Right ventricle myocardium superior (tissue), 1 donor: ENCODE measurements at regions not wholly inside any gene's neighbourhood (a gene's known extent, or its start where the extent isn't known, plus 50 kb on each side); places are given as distances from the start of the nearest gene placed in this dataset.
A peak's percentile ranks its signal among the peaks of the same experiment; 100 is the strongest.

Experiments
- ATAC-seq: fragments of 200-7000 bp; cut with Tn5 transposase; one replicate; pipeline ENCODE4 v1.9.1; 2020; ENCODE audit warnings: mild to moderate bottlenecking; ENCODE audit not compliant: poor library complexity
- DNase-seq: peaks from one replicate; pipeline ENCODE4 v3.0.0-alpha.2; 2020
- intact Hi-C: fragments of 100-400 bp; cut with DNase I; formaldehyde crosslinking; loops from one replicate; pipeline ENCODE4 v1.11.2; 2022
- donor health status: DM: no; HTN: yes; CAD: no; lungs with severe emphysema.

GRCh38 chr1:233435622-233436021 is 108.1 kb downstream of the MAP3K21 start:
- intact Hi-C loops: no loop called here
- DNase-seq: no peak
- ATAC-seq: no peak

GRCh38 chr1:233439721-233440120 is 112.2 kb downstream of the MAP3K21 start:
- ATAC-seq (no peak), DNase-seq (no peak)
- intact Hi-C loops: loop anchor here (5.0 to 10.0 kb wide), 2 partner anchors 355 to 623 kb away; no protein-coding TSS in a partner anchor

DNA sequence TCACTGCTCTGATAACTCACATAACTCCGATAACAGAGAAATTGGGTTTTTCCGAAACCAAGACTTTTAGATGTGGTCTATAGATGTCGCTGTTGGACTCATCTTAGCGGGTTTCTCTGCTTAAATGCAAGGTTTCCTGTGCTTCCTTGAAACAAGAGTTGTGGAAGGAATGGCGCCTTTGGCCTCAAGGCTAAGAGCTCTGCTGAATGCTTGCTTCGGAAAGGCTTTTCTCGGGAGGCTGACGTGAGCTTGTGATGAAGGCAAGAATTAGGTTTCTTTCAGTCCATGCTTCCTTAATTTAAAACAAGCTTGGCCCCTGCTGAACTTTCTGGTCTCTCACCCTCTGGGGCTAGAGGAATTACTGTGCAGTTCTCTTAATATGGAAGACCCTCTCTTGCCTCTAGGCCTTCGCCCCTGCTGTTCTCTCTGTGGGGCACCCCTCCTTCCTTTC is 113.5 kb downstream of the MAP3K21 start:
- ATAC-seq (peak; percentile 66), DNase-seq (no peak)
- intact Hi-C loops: loop anchor here (5.0 to 10.0 kb wide), 2 partner anchors 354 to 621 kb away; no protein-coding TSS in a partner anchor

GRCh38 chr1:233442026-233442780 is 114.7 kb downstream of the MAP3K21 start:
- no peak for ATAC-seq
- intact Hi-C loops: loop anchor here (5.0 to 10.0 kb wide), 2 partner anchors 353 to 620 kb away; no protein-coding TSS in a partner anchor
- no peak for DNase-seq

DNA sequence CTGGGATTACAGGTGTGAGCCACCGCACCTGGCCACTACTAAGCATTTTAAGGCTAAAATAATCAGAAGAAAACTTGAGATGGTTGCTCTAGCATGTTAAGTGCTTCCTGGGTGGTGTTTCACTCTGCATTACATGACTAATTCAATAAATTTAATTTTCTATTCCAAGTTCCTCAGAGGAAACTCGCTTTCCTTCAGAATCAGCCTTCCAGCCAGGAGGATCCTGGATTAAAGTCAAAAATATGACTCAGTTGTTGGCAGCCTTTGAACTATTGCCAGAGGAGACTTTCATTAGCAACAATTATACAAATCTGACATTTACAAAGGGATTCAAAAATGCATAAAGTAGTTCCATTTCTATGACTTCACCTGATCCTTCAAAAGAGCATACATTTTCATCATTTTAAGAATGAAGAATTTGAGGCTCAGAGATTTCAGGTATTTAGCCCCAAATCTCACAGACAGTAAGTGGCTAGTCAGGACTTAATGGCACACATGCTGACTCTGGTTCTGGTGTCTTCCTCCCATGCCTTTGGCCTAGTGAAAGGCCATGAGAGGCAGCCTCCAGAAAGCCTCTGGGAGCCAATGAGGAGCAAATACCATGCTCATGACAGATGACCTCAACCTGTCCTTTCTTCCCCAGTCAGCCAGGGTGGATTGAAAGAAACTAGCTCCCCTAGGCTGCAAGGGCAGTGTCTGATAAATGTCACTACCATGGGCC is 115.7 kb downstream of the MAP3K21 start:
- no peak for ATAC-seq
- intact Hi-C loops: loop anchor here (5.0 to 10.0 kb wide), 2 partner anchors 352 to 619 kb away; no protein-coding TSS in a partner anchor
- DNase-seq: no peak

- DNase-seq: no peak
- intact Hi-C loops: loop anchor here (5.0 to 10.0 kb wide), 2 partner anchors 350 to 618 kb away; no protein-coding TSS in a partner anchor
- no peak for ATAC-seq
These were observed 117.0 kb downstream of the MAP3K21 start for GRCh38 chr1:233444484-233444883.

DNA sequence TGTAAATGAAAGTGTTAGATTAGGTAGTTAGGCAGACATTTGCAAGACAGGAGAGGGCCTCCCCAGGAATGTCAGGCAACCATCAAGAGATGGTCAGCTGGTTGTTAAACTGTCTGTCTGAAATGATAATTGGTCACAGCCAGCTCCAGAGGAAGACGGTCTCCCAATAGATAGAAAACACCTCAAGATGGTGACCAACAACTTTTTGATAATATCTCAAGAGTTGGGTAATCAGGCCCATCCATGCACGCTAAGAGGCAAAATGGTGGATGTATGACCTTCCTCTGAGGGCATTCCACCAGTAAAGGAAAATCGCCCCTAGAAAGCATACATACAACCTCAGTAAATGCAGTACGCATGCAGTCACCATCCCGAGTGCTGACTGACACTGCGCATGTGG is 118.2 kb downstream of the MAP3K21 start:
- intact Hi-C loops: loop anchor here (10.0 kb wide), 1 partner anchor 349 kb away; no protein-coding TSS in a partner anchor
- ATAC-seq: no peak
- no peak for DNase-seq

- intact Hi-C loops: loop anchor here (10.0 kb wide), 1 partner anchor 348 kb away; no protein-coding TSS in a partner anchor
- DNase-seq: no peak
- no peak for ATAC-seq
These were observed 119.4 kb downstream of the MAP3K21 start for GRCh38 chr1:233446935-233447334.

DNA sequence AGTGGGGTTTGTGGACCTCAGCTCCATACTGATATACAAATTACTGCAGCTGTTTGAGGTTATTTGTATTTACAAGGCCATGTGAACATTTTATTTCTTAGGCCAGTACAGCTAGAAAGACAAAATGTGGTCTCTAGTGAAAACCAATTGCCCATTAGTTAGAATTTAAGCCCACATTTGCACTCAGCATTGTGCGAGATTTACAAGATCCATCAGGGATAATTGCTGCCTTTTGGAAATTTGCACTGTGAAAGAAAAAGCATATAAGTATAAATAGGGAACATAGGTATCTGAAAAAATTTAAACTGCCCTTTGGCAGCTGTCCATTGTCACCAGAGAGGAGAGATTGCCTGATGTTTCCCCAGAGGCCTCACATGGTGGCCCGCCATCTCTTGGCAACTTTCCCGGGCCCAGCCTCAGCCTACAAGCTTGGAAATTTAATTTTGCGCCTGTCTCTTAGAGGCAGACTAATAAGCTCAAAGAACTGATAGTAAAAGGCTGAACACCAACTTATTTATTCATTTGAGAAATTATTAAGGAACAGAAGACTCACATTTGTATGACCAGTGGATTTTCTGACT is 120.7 kb downstream of the MAP3K21 start:
- DNase-seq (no peak), ATAC-seq (no peak)
- intact Hi-C loops: loop anchor here (10.0 kb wide), 1 partner anchor 347 kb away; no protein-coding TSS in a partner anchor

- DNase-seq (no peak), ATAC-seq (no peak)
- intact Hi-C loops: no loop called here
These were observed 125.2 kb downstream of the MAP3K21 start for GRCh38 chr1:233452724-233453123.

DNA sequence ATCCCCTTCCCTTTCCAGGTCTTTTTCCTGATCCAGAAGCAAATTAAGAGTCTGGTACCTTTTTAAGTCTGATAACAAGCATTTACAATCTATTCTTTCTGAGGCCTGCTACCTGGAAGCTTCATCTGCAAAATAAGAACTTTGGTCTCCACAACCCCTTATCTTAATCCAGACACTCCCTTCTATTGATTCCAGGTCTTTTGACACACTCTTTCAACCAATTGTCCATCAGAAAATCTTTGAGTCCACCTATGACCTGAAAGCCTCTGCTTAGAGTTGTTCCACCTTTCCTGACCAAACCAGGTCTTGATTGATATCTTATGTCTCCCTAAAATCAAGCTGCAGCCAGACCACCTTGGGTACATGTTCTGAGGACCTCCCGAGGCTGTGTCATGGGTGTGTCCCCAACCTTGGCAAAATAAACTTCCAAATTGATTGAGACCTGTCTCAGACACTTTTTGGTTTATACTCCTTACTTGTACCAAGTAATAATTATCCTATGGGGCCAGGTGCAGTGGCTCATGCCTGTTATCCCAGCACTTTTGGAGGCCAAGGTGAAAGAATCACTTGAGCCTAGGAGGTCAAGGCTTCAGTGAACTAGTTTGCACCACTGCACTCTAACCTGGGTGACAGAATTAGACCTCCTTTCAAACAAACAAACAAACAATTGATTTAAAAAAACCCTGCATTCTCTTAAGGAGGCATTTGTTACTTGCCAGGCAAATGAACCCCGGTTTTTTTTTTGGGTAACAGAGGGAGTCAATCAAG is 126.1 kb downstream of the MAP3K21 start:
- intact Hi-C loops: no loop called here
- DNase-seq: no peak
- ATAC-seq: no peak

- DNase-seq (no peak), ATAC-seq (no peak)
- intact Hi-C loops: no loop called here
These were observed 132.0 kb downstream of the MAP3K21 start for GRCh38 chr1:233459470-233459945.

DNA sequence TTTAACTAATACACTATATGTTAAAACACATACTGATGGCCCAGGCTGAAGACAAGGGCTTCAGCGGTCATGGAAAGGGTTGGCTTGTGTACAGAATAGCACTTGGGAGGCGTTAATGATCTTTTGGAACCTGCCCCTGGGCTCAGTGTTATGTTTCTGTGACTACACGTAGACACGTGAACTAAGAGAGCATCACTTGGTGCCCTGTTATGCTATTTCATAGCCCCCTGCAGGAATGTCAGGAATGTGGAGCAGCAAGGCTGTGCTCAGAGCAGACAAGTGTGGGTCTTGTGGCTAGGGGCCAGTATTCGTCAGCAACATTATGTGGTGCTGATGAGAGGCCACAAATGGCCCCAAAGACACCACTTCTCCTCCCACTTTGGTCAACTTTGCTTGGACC is 132.4 kb downstream of the MAP3K21 start:
- intact Hi-C loops: no loop called here
- ATAC-seq: no peak
- DNase-seq: no peak

DNA sequence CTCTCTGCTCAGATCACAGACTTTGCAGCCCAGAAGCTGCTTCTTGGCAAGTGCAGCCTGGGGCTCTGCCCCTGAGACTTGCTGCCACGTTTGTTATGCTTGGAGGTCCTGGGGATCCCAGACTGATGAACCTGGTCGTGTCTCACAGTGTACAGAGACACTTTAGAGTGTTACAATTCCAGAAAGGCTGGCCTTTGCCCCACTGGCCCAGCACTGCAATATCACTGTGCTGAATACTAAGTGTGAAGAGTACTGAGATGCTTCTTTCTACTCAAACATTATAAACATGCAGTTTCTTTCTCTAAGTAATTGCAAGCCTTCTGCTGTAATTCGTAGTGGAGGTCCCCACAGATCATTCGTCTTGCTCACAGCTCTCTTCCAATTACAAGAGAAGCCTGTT is 133.2 kb downstream of the MAP3K21 start:
- DNase-seq (no peak), ATAC-seq (no peak)
- intact Hi-C loops: no loop called here

- intact Hi-C loops: no loop called here
- DNase-seq (no peak), ATAC-seq (no peak)
These were observed 134.3 kb downstream of the MAP3K21 start for GRCh38 chr1:233461847-233462246.

- intact Hi-C loops: no loop called here
- ATAC-seq: no peak
- no peak for DNase-seq
These were observed 135.8 kb downstream of the MAP3K21 start for GRCh38 chr1:233463333-233463732.

- DNase-seq (no peak), ATAC-seq (no peak)
- intact Hi-C loops: no loop called here
These were observed 138.3 kb downstream of the MAP3K21 start for GRCh38 chr1:233465745-233466343.
